ENCODE measurements at regions not wholly inside any gene's neighbourhood (a gene's known extent, or its start where the extent isn't known, plus 50 kb on each side); places are given as distances from the start of the nearest gene placed in this dataset.

DNA sequence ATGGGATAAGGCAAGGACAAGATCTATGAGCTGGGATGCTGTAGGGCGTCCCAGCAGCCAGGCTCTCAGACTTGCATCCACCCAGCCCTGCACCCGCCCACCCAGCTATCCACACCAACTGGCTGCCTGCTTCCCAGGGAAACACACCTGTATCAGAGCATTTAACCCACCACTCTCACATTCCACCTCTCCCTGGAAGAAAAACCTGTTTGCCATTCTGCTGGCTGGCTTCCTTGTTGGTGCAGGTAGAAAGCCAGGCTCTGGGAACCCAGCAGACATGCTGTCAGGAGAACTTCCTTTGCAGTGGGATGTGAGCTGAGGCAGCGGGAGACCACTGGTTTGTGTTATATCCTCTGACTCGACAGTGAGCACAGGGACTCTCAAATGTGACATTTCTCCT is 67.0 kb downstream of the FAM241B start:
- TF ChIP-seq EP300 (IDR thresholded peaks at IDR 0.05) (no peak), POLR2A (IDR thresholded peaks at IDR 0.05; ENCODE audit: low read depth) (no peak)
- TF ChIP-seq, protein P1, sequence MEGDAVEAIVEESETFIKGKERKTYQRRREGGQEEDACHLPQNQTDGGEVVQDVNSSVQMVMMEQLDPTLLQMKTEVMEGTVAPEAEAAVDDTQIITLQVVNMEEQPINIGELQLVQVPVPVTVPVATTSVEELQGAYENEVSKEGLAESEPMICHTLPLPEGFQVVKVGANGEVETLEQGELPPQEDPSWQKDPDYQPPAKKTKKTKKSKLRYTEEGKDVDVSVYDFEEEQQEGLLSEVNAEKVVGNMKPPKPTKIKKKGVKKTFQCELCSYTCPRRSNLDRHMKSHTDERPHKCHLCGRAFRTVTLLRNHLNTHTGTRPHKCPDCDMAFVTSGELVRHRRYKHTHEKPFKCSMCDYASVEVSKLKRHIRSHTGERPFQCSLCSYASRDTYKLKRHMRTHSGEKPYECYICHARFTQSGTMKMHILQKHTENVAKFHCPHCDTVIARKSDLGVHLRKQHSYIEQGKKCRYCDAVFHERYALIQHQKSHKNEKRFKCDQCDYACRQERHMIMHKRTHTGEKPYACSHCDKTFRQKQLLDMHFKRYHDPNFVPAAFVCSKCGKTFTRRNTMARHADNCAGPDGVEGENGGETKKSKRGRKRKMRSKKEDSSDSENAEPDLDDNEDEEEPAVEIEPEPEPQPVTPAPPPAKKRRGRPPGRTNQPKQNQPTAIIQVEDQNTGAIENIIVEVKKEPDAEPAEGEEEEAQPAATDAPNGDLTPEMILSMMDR (IDR thresholded peaks at IDR 0.05): no peak
